SK-N-SH (cell line): ENCODE measurements at regions not wholly inside any gene's neighbourhood (a gene's known extent, or its start where the extent isn't known, plus 50 kb on each side); places are given as distances from the start of the nearest gene placed in this dataset.

Experiments used
- CTCF ChIA-PET: fragments of 300-600, 350-600 bp; formaldehyde crosslinking; extraction: SDS; loops from one replicate; lab custom pipeline; 2021; lab: Yijun Ruan, JAX
- POLR2A ChIA-PET: fragments of 350-600 bp; sonication (Branson Sonifier 250); formaldehyde crosslinking; extraction: SDS; loops from one replicate; lab custom pipeline; 2020; ENCODE audit warnings: antibody characterized with exemption, inconsistent platforms; lab: Yijun Ruan, JAX
- DNase-seq: peaks from one replicate; pipeline ENCODE4 v3.0.0; 2012
- H2AFZ ChIP-seq: fragments of 200-600 bp; sonication (generic); 2 replicates; pipeline ENCODE4 v1.8.1; 2016; ENCODE audit warnings: antibody characterized with exemption, mild to moderate bottlenecking, low read depth
- H3F3A ChIP-seq: fragments of 200-600 bp; sonication (generic); replicated peaks from 2 replicates; pipeline ENCODE3; 2016; ENCODE audit warnings: antibody characterized with exemption, mild to moderate bottlenecking; ENCODE audit not compliant: insufficient read depth
- H3K27ac ChIP-seq, 2 experiments: fragments of 200-500 bp in 1 of 2; fragments of 200-600 bp in 1 of 2; sonication (Bioruptor generic) in 1 of 2; sonication (generic), shearing (Covaris generic) in 1 of 2; 2 replicates each; pipeline versions ENCODE4 v1.5.1 to v1.6.1; 2014 to 2016; ENCODE audit warnings: low read depth in 2 of 2, inconsistent platforms in 1 of 2, low read length in 1 of 2, mild to moderate bottlenecking in 1 of 2, mixed read lengths in 1 of 2
- H3K27me3 ChIP-seq: fragments of 200-600 bp; sonication (generic), shearing (Covaris generic); 2 replicates; pipeline ENCODE4 v1.6.1; 2016; ENCODE audit warnings: mixed run types; ENCODE audit not compliant: insufficient read depth
- H3K36me3 ChIP-seq, 2 experiments: fragments of 200-500 bp in 1 of 2; fragments of 200-600 bp in 1 of 2; sonication (Bioruptor generic) in 1 of 2; sonication (generic) in 1 of 2; replicated peaks in 1 of 2; 2 replicates each; pipeline versions ENCODE3 to v1.5.1; 2014 to 2016; ENCODE audit warnings: low read length in 1 of 2, mild to moderate bottlenecking in 1 of 2; ENCODE audit not compliant: insufficient read depth in 2 of 2, control insufficient read depth in 1 of 2
- H3K4me1 ChIP-seq, 2 experiments: fragments of 200-500 bp in 1 of 2; fragments of 200-600 bp in 1 of 2; sonication (Bioruptor generic) in 1 of 2; sonication (generic), shearing (Covaris generic) in 1 of 2; 2 replicates each; pipeline versions ENCODE4 v1.5.1 to v1.6.1; 2014 to 2016; ENCODE audit warnings: low read depth in 1 of 2, low read length in 1 of 2, mixed run types in 1 of 2; ENCODE audit not compliant: insufficient read depth in 2 of 2, control insufficient read depth in 1 of 2
- H3K4me2 ChIP-seq: fragments of 200-600 bp; sonication (generic), shearing (Covaris generic); 2 replicates; pipeline ENCODE4 v1.6.1; 2017; ENCODE audit warnings: mixed run types
- H3K4me3 ChIP-seq, 2 experiments: fragments of 200-500 bp in 1 of 2; fragments of 200-600 bp in 1 of 2; sonication (Bioruptor generic) in 1 of 2; sonication (generic), shearing (Covaris generic) in 1 of 2; 2 replicates each; pipeline versions ENCODE4 v1.5.1 to v1.8.1; 2014 to 2016; ENCODE audit warnings: low read depth in 2 of 2, inconsistent platforms in 1 of 2, low read length in 1 of 2, mild to moderate bottlenecking in 1 of 2, mixed read lengths in 1 of 2, moderate library complexity in 1 of 2
- H3K79me2 ChIP-seq: fragments of 200-600 bp; sonication (generic); 2 replicates; pipeline ENCODE4 v1.8.1; 2017; ENCODE audit warnings: mild to moderate bottlenecking; ENCODE audit not compliant: insufficient read depth
- H3K9ac ChIP-seq: fragments of 200-600 bp; sonication (generic); 2 replicates; pipeline ENCODE4 v1.6.1; 2017; ENCODE audit warnings: mixed run types
- H3K9me2 ChIP-seq: fragments of 200-600 bp; sonication (generic); 2 replicates; pipeline ENCODE4 v1.6.1; 2017; ENCODE audit warnings: mixed run types
- H3K9me3 ChIP-seq: fragments of 200-600 bp; sonication (generic); 2 replicates; pipeline ENCODE4 v1.6.1; 2017; ENCODE audit warnings: mixed run types, mild to moderate bottlenecking, moderate library complexity
- H4K20me1 ChIP-seq: fragments of 200-600 bp; sonication (generic); 2 replicates; pipeline ENCODE4 v1.6.1; 2017; ENCODE audit warnings: mild to moderate bottlenecking, mixed run types; ENCODE audit not compliant: insufficient read depth
- CHD2 ChIP-seq: fragments of 150-350 bp; IDR thresholded peaks from 2 replicates; pipeline ENCODE4 v1.6.1; 2018; ENCODE audit warnings: low read length; ENCODE audit not compliant: partially characterized antibody
- CTCF ChIP-seq: fragments of 200-600 bp; sonication (generic); IDR thresholded peaks from 2 replicates; pipeline ENCODE4 v1.6.1; 2017; ENCODE audit warnings: antibody characterized with exemption, mild to moderate bottlenecking, moderate library complexity
- ELF1 ChIP-seq: IDR thresholded peaks from 2 replicates; pipeline ENCODE4 v1.4.0; 2012
- EZH2phosphoT487 ChIP-seq: fragments of 200-600 bp; sonication (generic); IDR thresholded peaks from 2 replicates; pipeline ENCODE4 v1.6.1; 2017; ENCODE audit warnings: low read depth, mixed run types, mild to moderate bottlenecking, antibody characterized with exemption, moderate library complexity, borderline replicate concordance
- FOSL2 ChIP-seq: IDR thresholded peaks from 2 replicates; pipeline ENCODE4 v1.4.0; 2012; ENCODE audit warnings: low read depth, mild to moderate bottlenecking, moderate library complexity, borderline replicate concordance
- MAX ChIP-seq: IDR thresholded peaks from 2 replicates; pipeline ENCODE4 v1.4.0; 2012; ENCODE audit warnings: low read depth
- NFIC ChIP-seq: IDR thresholded peaks from 2 replicates; pipeline ENCODE4 v1.4.0; 2012; ENCODE audit warnings: borderline replicate concordance
- PBX3 ChIP-seq: IDR thresholded peaks from 2 replicates; pipeline ENCODE4; 2012
- RCOR1 ChIP-seq: fragments of 150-350 bp; IDR thresholded peaks from 2 replicates; pipeline ENCODE4 v1.6.1; 2017; ENCODE audit warnings: antibody characterized with exemption, low read length
- RXRA ChIP-seq: IDR thresholded peaks from 2 replicates; pipeline ENCODE4 v1.4.0; 2012; ENCODE audit warnings: low read depth, mild to moderate bottlenecking, borderline replicate concordance
- TEAD4 ChIP-seq: IDR thresholded peaks from 2 replicates; pipeline ENCODE4 v1.4.0; 2012; ENCODE audit warnings: mild to moderate bottlenecking, borderline replicate concordance; ENCODE audit not compliant: insufficient read depth
- USF1 ChIP-seq: IDR thresholded peaks from 2 replicates; pipeline ENCODE4 v1.4.0; 2012; ENCODE audit warnings: low read depth, borderline replicate concordance
- YY1 ChIP-seq: IDR thresholded peaks from 2 replicates; pipeline ENCODE4 v1.4.0; 2012; ENCODE audit warnings: low read depth, mild to moderate bottlenecking
- ZBTB33 ChIP-seq: IDR thresholded peaks from 2 replicates; pipeline ENCODE4 v1.4.0; 2012; ENCODE audit warnings: low read depth, borderline replicate concordance
- WGBS: methylation state at CpG from one replicate; pipeline ENCODE4 v1.1.6; 2017; ENCODE audit warnings: low lambda C conversion rate; 5-methylcytosine and 5-hydroxymethylcytosine counted together

GRCh38 chr14:56895154-56895553 is 84.9 kb upstream of the OTX2 start:
- H2AFZ ChIP-seq: no peak overlapping the region
- H3K9me3 ChIP-seq: no peaks in the 10 kb centered on the region
- no peak overlapping the region for H3K4me3 ChIP-seq
- H3K4me1 ChIP-seq: no peaks in the 10 kb centered on the region; a peak in 1 of 4 replicates
- H3K36me3 ChIP-seq: no peaks in the 10 kb centered on the region
- H3K79me2 ChIP-seq: no peaks in the 10 kb centered on the region
- H4K20me1 ChIP-seq: no peaks in the 10 kb centered on the region
- TF ChIP-seq ELF1 (no peak), USF1 (no peak), FOSL2 (no peak), TEAD4 (no peak), CHD2 (no peak), RCOR1 (no peak), RXRA (no peak), NFIC (no peak), PBX3 (no peak), MAX (no peak), ZBTB33 (no peak), EZH2phosphoT487 (no peak), YY1 (no peak), CTCF (no peak)
- H3K27me3 ChIP-seq: no peaks in the 10 kb centered on the region; the same call in 1 of the 2 replicates
- H3K4me2 ChIP-seq: no peak overlapping the region
- no peaks in the 10 kb centered on the region for H3F3A ChIP-seq
- no peaks in the 10 kb centered on the region for H3K9me2 ChIP-seq
- CTCF ChIA-PET: no interaction called here
- POLR2A ChIA-PET: no interaction called here
- no peak for DNase-seq
- no peak overlapping the region for H3K9ac ChIP-seq
- 2% methylated on average over 5 of the region's 5 CpGs for WGBS
- no peak overlapping the region for H3K27ac ChIP-seq
